Keratinocyte (primary cell): ENCODE measurements at regions not wholly inside any gene's neighbourhood (a gene's known extent, or its start where the extent isn't known, plus 50 kb on each side); places are given as distances from the start of the nearest gene placed in this dataset.

ENCODE experiments used
- DNase-seq: peaks from one replicate; pipeline ENCODE4 v3.0.0-alpha.2; 2011; ENCODE audit warnings: low read depth, missing footprints, low spot score
- FAIRE-seq: peaks from 2 replicates; lab custom pipeline; 2011; peaks lifted over from hg19 to GRCh38; lab: Jason Lieb, UNC
- H2AFZ ChIP-seq: 2 replicates; pipeline ENCODE4 v1.6.0; 2012; ENCODE audit warnings: low read length, control low read depth, inconsistent platforms; ENCODE audit not compliant: control insufficient read depth
- H3K27ac ChIP-seq: 2 replicates; pipeline ENCODE4 v1.5.1; 2011; ENCODE audit warnings: low read length; ENCODE audit not compliant: control insufficient read depth, insufficient read depth
- H3K27me3 ChIP-seq: 3 replicates; pipeline ENCODE4 v1.6.0; 2011; ENCODE audit warnings: low read length; ENCODE audit not compliant: control insufficient read depth, insufficient read depth; ENCODE audit errors: extremely low read depth
- H3K36me3 ChIP-seq, 2 experiments: 2 replicates in 1 of 2; 3 replicates in 1 of 2; pipeline ENCODE4 v1.5.1; 2011; ENCODE audit warnings: low read length in 2 of 2, mild to moderate bottlenecking in 1 of 2; ENCODE audit not compliant: control insufficient read depth in 2 of 2, insufficient read depth in 2 of 2; ENCODE audit errors: extremely low read depth in 1 of 2
- H3K4me1 ChIP-seq: 3 replicates; pipeline ENCODE4 v1.5.1; 2011; ENCODE audit warnings: low read length; ENCODE audit not compliant: control insufficient read depth, insufficient read depth; ENCODE audit errors: extremely low read depth
- H3K4me2 ChIP-seq: 3 replicates; pipeline ENCODE4 v1.6.0; 2011; ENCODE audit warnings: low read depth, low read length; ENCODE audit not compliant: control insufficient read depth, insufficient read depth; ENCODE audit errors: extremely low read depth
- H3K4me3 ChIP-seq, 3 experiments: fragments of 200-600 bp in 1 of 3; sonication (generic) in 1 of 3; 2 replicates in 2 of 3; 3 replicates in 1 of 3; pipeline ENCODE4 v1.5.1; 2011 to 2016; ENCODE audit warnings: low read length in 3 of 3, mild to moderate bottlenecking in 3 of 3, control low read depth in 2 of 3, inconsistent platforms in 1 of 3, low read depth in 1 of 3, mixed read lengths in 1 of 3, mixed run types in 1 of 3, moderate library complexity in 1 of 3; ENCODE audit not compliant: control insufficient read depth in 2 of 3, insufficient read depth in 2 of 3; ENCODE audit errors: extremely low read depth in 1 of 3
- H3K79me2 ChIP-seq: 2 replicates; pipeline ENCODE4 v1.6.0; 2012; ENCODE audit warnings: low read length; ENCODE audit not compliant: control insufficient read depth, insufficient read depth
- H3K9ac ChIP-seq: 3 replicates; pipeline ENCODE4 v1.6.0; 2011; ENCODE audit warnings: low read length; ENCODE audit not compliant: control insufficient read depth, insufficient read depth; ENCODE audit errors: extremely low read depth
- H3K9me1 ChIP-seq: 3 replicates; pipeline ENCODE4 v1.6.0; 2011; ENCODE audit warnings: low read length; ENCODE audit not compliant: control insufficient read depth, insufficient read depth; ENCODE audit errors: extremely low read depth
- H3K9me3 ChIP-seq: 2 replicates; pipeline ENCODE4 v1.5.1; 2012; ENCODE audit warnings: low read depth, low read length; ENCODE audit not compliant: control insufficient read depth
- H4K20me1 ChIP-seq: 3 replicates; pipeline ENCODE4 v1.6.0; 2011; ENCODE audit warnings: low read length; ENCODE audit not compliant: control insufficient read depth, insufficient read depth; ENCODE audit errors: extremely low read depth
- EZH2 ChIP-seq: IDR thresholded peaks from one replicate; pipeline ENCODE4 v1.6.1; 2012; ENCODE audit warnings: inconsistent platforms, mild to moderate bottlenecking, low read length, moderate library complexity
- dilution Hi-C: fragments of 300-500 bp; cut with MboI; formaldehyde crosslinking; loops from one replicate; pipeline ENCODE4 v1.7.0; 2020; ENCODE audit warnings: low sequenced_read_pairs; ENCODE audit not compliant: extremely low pct_ligation_motif_present
- TF ChIP-seq, protein P1 (sequence below), 3 experiments: IDR thresholded peaks in 1 of 3; conservative IDR thresholded peaks in 1 of 3; optimal IDR thresholded peaks in 1 of 3; 2 replicates in 2 of 3; 3 replicates in 1 of 3; pipeline versions ENCODE3 to v1.5.1; 2011; ENCODE audit warnings: low read length in 3 of 3, mild to moderate bottlenecking in 3 of 3, moderate library complexity in 2 of 3, control low read depth in 1 of 3, inconsistent platforms in 1 of 3; ENCODE audit not compliant: insufficient read depth in 2 of 3; ENCODE audit errors: extremely low read depth in 1 of 3

DNA sequence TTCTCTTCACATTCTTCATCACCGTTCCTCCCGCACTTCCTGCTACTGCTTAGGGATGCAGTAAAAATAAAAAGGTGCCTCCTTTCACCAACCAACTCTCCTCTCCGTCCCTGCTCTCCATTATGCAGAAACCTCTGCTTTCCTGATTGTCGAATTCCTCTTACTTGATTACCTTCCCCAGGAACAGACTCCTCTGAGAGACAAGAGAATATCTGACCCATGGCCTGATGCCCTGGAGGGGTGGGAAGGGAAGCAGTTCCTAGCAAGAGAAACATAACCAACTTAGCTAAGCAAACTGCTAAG, 80.9 kb downstream of the TRIM29 start:
- Histone ChIP-seq H3K9ac (no peak overlapping the region), H3K79me2 (no peaks in the 10 kb centered on the region), H2AFZ (no peak overlapping the region), H3K36me3 (no peaks in the 10 kb centered on the region), H4K20me1 (no peaks in the 10 kb centered on the region), H3K27ac (no peak overlapping the region), H3K9me1 (no peaks in the 10 kb centered on the region), H3K4me3 (no peak overlapping the region), H3K4me2 (no peak overlapping the region), H3K4me1 (peaks cover 34% of the 10 kb centered on the region), H3K27me3 (peaks cover under 1% of the 10 kb centered on the region), H3K9me3 (no peaks in the 10 kb centered on the region)
- dilution Hi-C loops, result no loop called here
- TF ChIP-seq, protein P1, sequence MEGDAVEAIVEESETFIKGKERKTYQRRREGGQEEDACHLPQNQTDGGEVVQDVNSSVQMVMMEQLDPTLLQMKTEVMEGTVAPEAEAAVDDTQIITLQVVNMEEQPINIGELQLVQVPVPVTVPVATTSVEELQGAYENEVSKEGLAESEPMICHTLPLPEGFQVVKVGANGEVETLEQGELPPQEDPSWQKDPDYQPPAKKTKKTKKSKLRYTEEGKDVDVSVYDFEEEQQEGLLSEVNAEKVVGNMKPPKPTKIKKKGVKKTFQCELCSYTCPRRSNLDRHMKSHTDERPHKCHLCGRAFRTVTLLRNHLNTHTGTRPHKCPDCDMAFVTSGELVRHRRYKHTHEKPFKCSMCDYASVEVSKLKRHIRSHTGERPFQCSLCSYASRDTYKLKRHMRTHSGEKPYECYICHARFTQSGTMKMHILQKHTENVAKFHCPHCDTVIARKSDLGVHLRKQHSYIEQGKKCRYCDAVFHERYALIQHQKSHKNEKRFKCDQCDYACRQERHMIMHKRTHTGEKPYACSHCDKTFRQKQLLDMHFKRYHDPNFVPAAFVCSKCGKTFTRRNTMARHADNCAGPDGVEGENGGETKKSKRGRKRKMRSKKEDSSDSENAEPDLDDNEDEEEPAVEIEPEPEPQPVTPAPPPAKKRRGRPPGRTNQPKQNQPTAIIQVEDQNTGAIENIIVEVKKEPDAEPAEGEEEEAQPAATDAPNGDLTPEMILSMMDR (optimal IDR thresholded peaks at IDR 0.05 in 1 of 3, IDR thresholded peaks at IDR 0.05 in 1 of 3, conservative IDR thresholded peaks at IDR 0.05 in 1 of 3; ENCODE audit: extremely low read depth in 1 of 3, insufficient read depth in 2 of 3, low read length in 3 of 3), result no peak
- TF ChIP-seq EZH2, result no peak
- no peak for DNase-seq
- FAIRE-seq, result no peak

DNA sequence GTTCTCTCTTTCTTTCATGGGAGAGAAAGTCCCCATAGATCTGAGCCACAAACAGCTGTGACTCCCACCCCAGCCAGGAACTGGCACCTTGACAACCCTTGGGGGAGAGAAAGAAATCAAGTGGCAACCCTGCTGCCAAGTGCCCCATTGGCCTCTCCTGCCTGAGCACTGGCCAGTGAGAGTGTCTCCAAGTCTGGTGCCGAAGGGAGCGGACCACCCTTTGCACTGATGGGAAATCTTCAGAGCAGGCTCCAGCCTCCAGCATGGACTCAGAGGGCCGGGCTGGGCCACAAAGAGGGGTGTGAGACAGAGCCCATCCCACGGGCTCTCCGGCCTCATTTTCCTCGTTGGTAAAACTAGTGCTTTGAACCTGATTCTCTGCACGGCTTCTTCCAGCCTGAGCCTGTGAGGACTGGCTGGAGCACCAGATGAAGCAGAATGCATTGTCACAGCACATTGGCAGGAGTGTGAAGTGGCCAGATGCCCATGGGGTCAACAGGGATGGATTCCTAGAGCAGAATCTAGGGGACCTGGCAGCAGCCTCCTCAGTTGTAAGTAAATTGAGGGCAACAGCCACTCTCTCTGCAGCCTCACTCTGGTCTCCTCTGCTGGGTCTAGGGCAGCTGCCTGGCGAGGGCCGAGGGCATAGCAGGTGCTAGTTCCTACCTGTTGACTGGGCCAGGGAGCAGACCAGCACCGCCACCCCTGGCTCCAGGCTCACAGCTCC, 81.4 kb downstream of the TRIM29 start:
- H3K79me2 ChIP-seq, result no peaks in the 10 kb centered on the region
- FAIRE-seq, result no peak
- H2AFZ ChIP-seq, result peak overlapping the region; percentile 45
- H3K4me2 ChIP-seq, result no peak overlapping the region
- TF ChIP-seq, protein P1 (optimal IDR thresholded peaks at IDR 0.05 in 1 of 3, IDR thresholded peaks at IDR 0.05 in 1 of 3, conservative IDR thresholded peaks at IDR 0.05 in 1 of 3; ENCODE audit: extremely low read depth in 1 of 3, insufficient read depth in 2 of 3, low read length in 3 of 3), result no peak
- no peak for DNase-seq
- no peaks in the 10 kb centered on the region for H3K36me3 ChIP-seq
- no peaks in the 10 kb centered on the region for H4K20me1 ChIP-seq
- H3K27ac ChIP-seq, result peak overlapping the region; percentile 62
- H3K27me3 ChIP-seq, result no peaks in the 10 kb centered on the region
- no peaks in the 10 kb centered on the region for H3K9me3 ChIP-seq
- no peaks in the 10 kb centered on the region for H3K9me1 ChIP-seq
- dilution Hi-C loops, result no loop called here
- H3K4me3 ChIP-seq, result no peak overlapping the region
- H3K9ac ChIP-seq, result peak overlapping the region; percentile 16
- peaks cover 34% of the 10 kb centered on the region for H3K4me1 ChIP-seq
